K562 (cell line): ENCODE measurements at regions not wholly inside any gene's neighbourhood (a gene's known extent, or its start where the extent isn't known, plus 50 kb on each side); places are given as distances from the start of the nearest gene placed in this dataset.

Experiments
- ATAC-seq: fragments of 200-7000 bp; cut with Tn5 transposase; 3 replicates; pipeline ENCODE4 v1.9.1; 2020; ENCODE audit warnings: moderate library complexity
- BruUV-seq: library from RNA; stranded (reverse); fragments of 400-500 nt; replicated peaks from 2 replicates; lab custom pipeline; 2021; lab: Mats Ljungman, UMichigan
- CTCF ChIA-PET: fragments of 300-600 bp; formaldehyde crosslinking; extraction: SDS; loops from one replicate; lab custom pipeline; 2021; ENCODE audit warnings: low intra/inter-chr PET ratio; lab: Yijun Ruan, JAX
- POLR2A ChIA-PET: fragments of 300-600, 350-650 bp; sonication (Branson Sonifier 250); formaldehyde crosslinking; extraction: SDS; loops from one replicate; lab custom pipeline; 2021; ENCODE audit warnings: antibody characterized with exemption, inconsistent platforms; lab: Yijun Ruan, JAX
- DNase-seq, 4 experiments: peaks; one replicate each; pipeline versions ENCODE4 v3.0.0 to v3.0.0-alpha.2; 2011 to 2018; ENCODE audit warnings: low spot score in 3 of 4, mixed read lengths in 3 of 4; ENCODE audit errors: extremely low read depth in 1 of 4
- FAIRE-seq: peaks from 2 replicates; lab custom pipeline; 2011; peaks lifted over from hg19 to GRCh38; lab: Jason Lieb, UNC
- H2AFZ ChIP-seq: 2 replicates; pipeline ENCODE4 v1.6.0; 2011; ENCODE audit warnings: low read depth, low read length, control low read depth, inconsistent platforms
- H3K27ac ChIP-seq: fragments of 200-600 bp; 3 replicates; pipeline ENCODE4 v1.8.0; 2011; ENCODE audit warnings: low read depth, mild to moderate bottlenecking, control low read depth, inconsistent platforms, low read length, moderate library complexity, mixed read lengths; ENCODE audit errors: extremely low read depth
- H3K27me3 ChIP-seq, 2 experiments: fragments of 300-600 bp in 1 of 2; 2 replicates in 1 of 2; 3 replicates in 1 of 2; pipeline versions ENCODE4 v1.6.0 to v1.8.0; 2011; ENCODE audit warnings: inconsistent platforms in 2 of 2, low read length in 2 of 2, mild to moderate bottlenecking in 1 of 2, mixed read lengths in 1 of 2, moderate library complexity in 1 of 2; ENCODE audit not compliant: control insufficient read depth in 2 of 2, insufficient read depth in 2 of 2
- H3K36me3 ChIP-seq: fragments of 300-600 bp; 3 replicates; pipeline ENCODE4 v1.8.0; 2011; ENCODE audit warnings: mild to moderate bottlenecking, low read length, inconsistent platforms; ENCODE audit not compliant: control insufficient read depth, insufficient read depth
- H3K4me1 ChIP-seq, 2 experiments: fragments of 200-600 bp in 1 of 2; replicated peaks in 1 of 2; 2 replicates in 1 of 2; 3 replicates in 1 of 2; pipeline versions ENCODE4 v1.5.1 to v1.8.0; 2011; ENCODE audit warnings: inconsistent platforms in 2 of 2, low read length in 2 of 2, mild to moderate bottlenecking in 1 of 2, mixed read lengths in 1 of 2, moderate library complexity in 1 of 2; ENCODE audit not compliant: control insufficient read depth in 2 of 2, insufficient read depth in 2 of 2
- H3K4me2 ChIP-seq: 2 replicates; pipeline ENCODE4 v1.6.1; 2011; ENCODE audit warnings: low read length, control low read depth, inconsistent platforms, mixed read lengths; ENCODE audit not compliant: insufficient read depth
- H3K4me3 ChIP-seq: fragments of 200-600 bp; sonication (generic), shearing (Covaris generic); 2 replicates; pipeline ENCODE4 v1.5.1; 2016; ENCODE audit warnings: control low read depth, inconsistent platforms
- H3K79me2 ChIP-seq: fragments of 200-600 bp; 3 replicates; pipeline ENCODE4 v1.8.0; 2011; ENCODE audit warnings: low read length, inconsistent platforms; ENCODE audit not compliant: control insufficient read depth, insufficient read depth
- H3K9ac ChIP-seq, 2 experiments: 2 replicates each; pipeline versions ENCODE4 v1.6.0 to v1.6.1; 2011; ENCODE audit warnings: low read depth in 2 of 2, low read length in 2 of 2, control low read depth in 1 of 2, inconsistent platforms in 1 of 2, mild to moderate bottlenecking in 1 of 2, mixed read lengths in 1 of 2; ENCODE audit not compliant: insufficient read depth in 1 of 2
- H3K9me1 ChIP-seq: one replicate; pipeline ENCODE4 v1.6.0; 2011; ENCODE audit warnings: inconsistent platforms, mild to moderate bottlenecking, low read length, moderate library complexity; ENCODE audit not compliant: control insufficient read depth, insufficient read depth
- H3K9me3 ChIP-seq: replicated peaks from 2 replicates; pipeline ENCODE4 v1.5.1; 2011; ENCODE audit warnings: low read depth, low read length, inconsistent platforms; ENCODE audit not compliant: control insufficient read depth, insufficient read depth
- H4K20me1 ChIP-seq: replicated peaks from 2 replicates; pipeline ENCODE4 v1.6.1; 2011; ENCODE audit warnings: low read length, inconsistent platforms, mixed read lengths; ENCODE audit not compliant: control insufficient read depth, insufficient read depth
- AFF4 ChIP-seq: sonication (generic); formaldehyde crosslinking; IDR thresholded peaks from 2 replicates; pipeline ENCODE4 v1.8.0; 2023; ENCODE audit warnings: mild to moderate bottlenecking, missing genetic modification reagents
- BRCA1 ChIP-seq, 2 experiments: fragments of 450-650 bp in 1 of 2; sonication (generic) in 1 of 2; formaldehyde crosslinking in 1 of 2; IDR thresholded peaks; 2 replicates each; pipeline versions ENCODE4 v1.5.0 to v1.6.1; 2017 to 2020; ENCODE audit warnings: mild to moderate bottlenecking in 1 of 2, missing genetic modification reagents in 1 of 2
- EZH2 ChIP-seq: IDR thresholded peaks from 2 replicates; pipeline ENCODE4 v1.6.1; 2012; ENCODE audit warnings: low read depth, mild to moderate bottlenecking, inconsistent platforms, low read length, borderline replicate concordance
- HIVEP1 ChIP-seq: fragments of 250-450 bp; sonication (Bioruptor Pico); IDR thresholded peaks from 2 replicates; pipeline ENCODE4 v1.4.0; 2020; ENCODE audit warnings: mild to moderate bottlenecking
- HSF4 ChIP-seq: fragments of 250-450 bp; sonication (Bioruptor Pico); IDR thresholded peaks from 2 replicates; pipeline ENCODE4 v2.1.2; 2022; ENCODE audit warnings: mild to moderate bottlenecking, moderate library complexity, borderline replicate concordance
- KDM1A ChIP-seq, 2 experiments: fragments of 450-650 bp; IDR thresholded peaks; 2 replicates each; pipeline ENCODE4 v1.6.1; 2016; ENCODE audit warnings: mild to moderate bottlenecking in 2 of 2
- KDM5B ChIP-seq: fragments of 200-600 bp; sonication (generic); IDR thresholded peaks from 2 replicates; pipeline ENCODE4 v1.6.1; 2012; ENCODE audit warnings: low read depth, mild to moderate bottlenecking, moderate library complexity, low read length, control low read depth, inconsistent platforms; ENCODE audit not compliant: insufficient replicate concordance
- MAX ChIP-seq: sonication (generic); formaldehyde crosslinking; IDR thresholded peaks from 2 replicates; pipeline ENCODE4 v1.9.0; 2022; ENCODE audit warnings: mild to moderate bottlenecking, missing genetic modification reagents
- MTA2 ChIP-seq: fragments of 450-650 bp; IDR thresholded peaks from 2 replicates; pipeline ENCODE4 v1.6.1; 2016; ENCODE audit warnings: low read depth
- NFE2L1 ChIP-seq: fragments of 450-650 bp; IDR thresholded peaks from 2 replicates; pipeline ENCODE4 v1.6.1; 2016; ENCODE audit warnings: missing genetic modification characterization, low read depth, mild to moderate bottlenecking, missing compliant biosample characterization, moderate library complexity, borderline replicate concordance
- NFXL1 ChIP-seq: fragments of 450-650 bp; formaldehyde crosslinking; IDR thresholded peaks from 2 replicates; pipeline ENCODE4 v1.4.0; 2021; ENCODE audit warnings: mild to moderate bottlenecking
- PHF20 ChIP-seq: fragments of 450-650 bp; IDR thresholded peaks from 2 replicates; pipeline ENCODE4 v1.6.1; 2018; ENCODE audit not compliant: partially characterized antibody
- POLR3G ChIP-seq: IDR thresholded peaks from 2 replicates; pipeline ENCODE4 v1.6.1; 2011; ENCODE audit not compliant: insufficient read length, insufficient replicate concordance; ENCODE audit errors: extremely low read depth
- SNRNP70 ChIP-seq: fragments of 200-400 bp; formaldehyde crosslinking; optimal IDR thresholded peaks from 2 replicates; pipeline ENCODE3; 2017; ENCODE audit warnings: low read depth, low read length
- TOE1 ChIP-seq, 2 experiments: fragments of 450-650 bp in 1 of 2; sonication (generic) in 1 of 2; formaldehyde crosslinking in 1 of 2; IDR thresholded peaks; 2 replicates each; pipeline versions ENCODE4 v1.7.1 to v1.8.0; 2016 to 2022; ENCODE audit warnings: borderline replicate concordance in 2 of 2, mild to moderate bottlenecking in 2 of 2, antibody characterized with exemption in 1 of 2, inconsistent platforms in 1 of 2, low read depth in 1 of 2, missing genetic modification reagents in 1 of 2, moderate library complexity in 1 of 2
- ZBTB33 ChIP-seq: sonication (generic); formaldehyde crosslinking; IDR thresholded peaks from 2 replicates; pipeline ENCODE4 v1.8.1; 2023; ENCODE audit warnings: mild to moderate bottlenecking, missing genetic modification reagents
- ZNF146 ChIP-seq: IDR thresholded peaks from one replicate; pipeline ENCODE4 v1.6.1; 2018; ENCODE audit warnings: missing compliant biosample characterization; ENCODE audit not compliant: unreplicated experiment
- ZZZ3 ChIP-seq: fragments of 450-650 bp; IDR thresholded peaks from 2 replicates; pipeline ENCODE4 v1.6.1; 2016; ENCODE audit warnings: antibody characterized with exemption, mild to moderate bottlenecking, moderate library complexity
- WGBS: fragments of 100-300 bp; shearing (Covaris generic); methylation state at CpG from one replicate; pipeline ENCODE4 v1.1.6; 2016; ENCODE audit warnings: low coverage, mixed read lengths; ENCODE audit not compliant: insufficient coverage; ENCODE audit errors: missing lambda C conversion rate; 5-methylcytosine and 5-hydroxymethylcytosine counted together
- in situ Hi-C: fragments of 300-500 bp; cut with MboI; formaldehyde crosslinking; loops from 4 replicates; pipeline ENCODE4 v1.15.0; 2018; ENCODE audit warnings: inconsistent platforms, mixed read lengths
- intact Hi-C: fragments of 100-400 bp; cut with micrococcal nuclease; formaldehyde crosslinking; loops from 2 replicates; pipeline ENCODE4 v1.14.2; 2022

GRCh38 chr5:162334944-162335343 lies 267.4 kb downstream of the GABRG2 start:
- FAIRE-seq (no peak), DNase-seq (no peak), ATAC-seq (no peak)
- Histone ChIP-seq H4K20me1 (no peaks in the 10 kb centered on the region), H3K36me3 (no peaks in the 10 kb centered on the region), H3K27ac (no peak overlapping the region), H3K9me3 (no peaks in the 10 kb centered on the region), H3K79me2 (no peaks in the 10 kb centered on the region), H3K4me3 (no peak overlapping the region), H3K9me1 (no peaks in the 10 kb centered on the region), H3K4me1 (no peaks in the 10 kb centered on the region), H3K27me3 (no peaks in the 10 kb centered on the region), H3K4me2 (no peak overlapping the region), H3K9ac (no peak overlapping the region), H2AFZ (no peak overlapping the region)
- CTCF ChIA-PET: no interaction called here
- intact Hi-C loops: no loop called here
- whole genome bisulfite sequencing: 0% methylated on average over 4 of the region's 4 CpGs
- TF ChIP-seq SNRNP70 (no peak), ZNF146 (CRISPR knock-in tag) (no peak), NFXL1 (CRISPR knock-in tag) (no peak), NFE2L1 (tag) (no peak), ZZZ3 (no peak), AFF4 (CRISPR knock-in tag) (no peak), KDM1A (IDR thresholded peaks at IDR 0.05) (no peak), HIVEP1 (CRISPR knock-in tag) (no peak), MAX (CRISPR knock-in tag) (no peak), PHF20 (no peak), POLR3G (no peak), KDM5B (no peak), BRCA1 (IDR thresholded peaks at IDR 0.05) (no peak), BRCA1 (CRISPR knock-in tag; IDR thresholded peaks at IDR 0.05) (no peak), MTA2 (no peak), HSF4 (no peak), TOE1 (IDR thresholded peaks at IDR 0.05; ENCODE audit: borderline replicate concordance) (no peak), TOE1 (CRISPR knock-in tag; IDR thresholded peaks at IDR 0.05; ENCODE audit: borderline replicate concordance, low read depth) (no peak), ZBTB33 (CRISPR knock-in tag) (no peak), EZH2 (no peak)
- in situ Hi-C loops: no loop called here
- POLR2A ChIA-PET: no interaction called here
- BruUV-seq: no TSS peak
